ENCODE measurements at regions not wholly inside any gene's neighbourhood (a gene's known extent, or its start where the extent isn't known, plus 50 kb on each side); places are given as distances from the start of the nearest gene placed in this dataset.

GRCh38 chr13:71068041-71068440 is 799.0 kb downstream of the DACH1 start:
- no peak for DNase-seq

DNA sequence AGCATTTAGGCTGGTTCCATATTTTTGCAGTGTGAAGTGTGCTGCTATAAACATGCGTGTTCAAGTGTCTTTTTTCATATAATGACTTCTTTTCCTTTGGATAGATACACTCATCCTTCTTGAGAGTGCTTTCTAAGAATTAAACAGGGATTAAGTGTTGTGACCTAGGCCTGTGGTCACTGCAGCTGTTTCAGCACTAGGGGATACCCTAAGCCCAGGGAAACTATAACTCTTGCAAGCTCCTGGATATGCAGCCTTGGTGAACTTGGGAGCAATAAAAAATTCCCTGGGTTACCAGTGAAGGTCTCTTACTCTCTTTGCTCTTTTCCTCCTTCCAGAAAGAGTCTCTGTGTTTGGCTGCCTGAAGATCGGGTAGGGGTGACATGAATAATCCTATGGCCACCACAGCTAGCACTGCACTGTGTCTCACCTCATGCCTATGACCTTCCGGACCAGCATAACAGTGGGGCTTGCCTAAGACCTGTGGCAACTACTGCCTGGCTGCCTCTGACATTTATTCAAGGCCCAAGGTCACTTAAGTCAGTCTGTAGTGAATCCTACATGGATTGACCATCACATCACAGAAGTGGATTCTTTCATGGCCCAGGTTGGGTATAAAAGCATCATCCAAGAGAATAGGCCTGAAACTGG is 799.7 kb downstream of the DACH1 start:
- no peak for DNase-seq

DNA sequence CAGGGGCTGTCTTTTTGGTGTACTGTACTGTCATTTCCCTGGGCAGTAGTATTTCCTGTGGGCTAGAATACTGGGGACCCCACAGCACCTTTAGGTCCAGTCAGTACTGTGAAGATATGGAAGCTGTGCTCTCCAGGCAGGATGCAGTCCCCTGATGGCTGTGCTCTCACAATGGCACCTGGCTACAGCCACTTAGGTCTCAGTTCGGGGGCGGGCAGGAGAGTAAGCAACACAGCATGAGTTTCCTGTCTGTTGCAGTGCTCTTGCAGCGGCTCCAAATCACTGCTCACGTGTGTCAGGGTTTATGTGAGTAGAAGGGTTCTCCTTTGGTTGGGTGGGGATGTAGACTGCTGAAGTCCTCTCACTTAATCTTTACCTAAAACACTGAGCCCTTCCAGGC is 810.4 kb downstream of the DACH1 start:
- no peak for DNase-seq

- DNase-seq: no peak
Observed at GRCh38 chr13:71055644-71056043, 811.4 kb downstream of the DACH1 start.

GRCh38 chr13:71055047-71055446 is 812.0 kb downstream of the DACH1 start:
- DNase-seq: no peak

- DNase-seq: no peak
Observed at GRCh38 chr13:71054358-71054757, 812.6 kb downstream of the DACH1 start.

DNA sequence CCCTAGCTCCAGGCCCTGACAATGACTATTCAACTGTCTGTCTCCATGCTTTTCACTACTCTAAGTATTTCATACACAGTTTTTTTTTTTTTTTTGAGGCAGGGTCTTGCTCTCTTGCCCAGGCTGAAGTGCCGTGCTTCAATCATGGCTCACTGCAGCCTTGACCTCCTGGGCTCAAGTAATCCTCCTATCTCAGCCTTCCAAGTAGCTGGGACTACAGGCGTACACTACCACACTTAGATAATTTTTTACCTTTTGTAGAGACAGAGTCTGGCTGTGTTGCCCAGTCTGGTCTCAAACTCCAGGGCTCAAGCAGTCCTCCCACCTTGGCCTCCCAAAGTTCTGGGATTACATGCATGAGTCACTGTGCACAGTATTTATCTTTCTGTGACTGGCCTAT is 815.4 kb downstream of the DACH1 start:
- no peak for DNase-seq

DNA sequence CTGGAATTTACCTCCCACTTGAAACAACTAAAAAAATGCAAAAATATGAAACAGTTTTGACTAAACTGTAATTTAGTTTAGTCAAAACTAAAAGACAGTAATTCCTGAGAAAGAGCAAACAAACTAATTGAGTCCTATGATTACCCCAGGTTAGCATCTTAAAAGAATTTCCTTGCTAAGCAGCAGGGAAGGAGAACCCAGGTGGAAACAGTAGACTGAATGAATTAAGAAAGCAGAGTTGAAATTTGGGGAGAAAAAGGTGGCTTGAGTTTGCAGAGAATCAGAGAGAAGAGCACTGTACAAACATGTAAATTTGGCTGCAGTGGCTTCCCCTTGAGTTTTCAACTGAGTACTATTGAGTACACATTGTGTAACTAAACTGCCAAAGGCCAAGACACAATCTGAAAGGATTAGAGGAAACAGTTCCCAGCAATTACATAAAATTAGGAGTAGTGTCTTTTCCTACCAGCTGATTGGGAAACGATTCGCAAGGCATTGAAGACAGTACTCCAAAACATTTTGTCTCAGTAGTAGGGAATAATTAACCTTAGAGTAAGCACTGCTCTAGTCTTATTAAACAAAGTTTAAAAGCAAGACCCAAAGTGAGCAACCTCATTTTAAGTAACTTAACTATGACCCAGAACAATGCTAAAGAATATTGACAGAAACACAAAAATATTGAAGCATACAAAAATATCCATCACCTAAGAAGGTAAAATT is 820.5 kb downstream of the DACH1 start:
- no peak for DNase-seq

DNA sequence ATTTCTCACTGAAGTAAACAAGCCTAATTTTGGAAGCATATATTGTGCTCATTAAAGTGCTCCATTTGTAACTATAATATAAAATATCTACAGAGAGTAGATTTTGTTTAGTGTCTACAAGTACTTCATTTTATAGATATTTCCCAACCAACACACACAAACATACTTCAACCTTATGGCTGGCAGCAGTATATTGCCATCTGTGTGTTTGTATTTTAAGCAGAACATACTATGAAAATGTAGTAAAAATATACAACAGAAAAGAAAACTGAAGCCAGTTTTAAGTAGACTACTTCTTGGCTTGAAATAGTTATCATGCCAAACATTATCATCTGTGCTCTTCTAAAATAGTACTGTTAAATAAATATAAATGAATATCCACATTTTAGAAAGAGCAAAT is 821.9 kb downstream of the DACH1 start:
- no peak for DNase-seq

GRCh38 chr13:71039440-71039839 is 827.6 kb downstream of the DACH1 start:
- DNase-seq: no peak

DNA sequence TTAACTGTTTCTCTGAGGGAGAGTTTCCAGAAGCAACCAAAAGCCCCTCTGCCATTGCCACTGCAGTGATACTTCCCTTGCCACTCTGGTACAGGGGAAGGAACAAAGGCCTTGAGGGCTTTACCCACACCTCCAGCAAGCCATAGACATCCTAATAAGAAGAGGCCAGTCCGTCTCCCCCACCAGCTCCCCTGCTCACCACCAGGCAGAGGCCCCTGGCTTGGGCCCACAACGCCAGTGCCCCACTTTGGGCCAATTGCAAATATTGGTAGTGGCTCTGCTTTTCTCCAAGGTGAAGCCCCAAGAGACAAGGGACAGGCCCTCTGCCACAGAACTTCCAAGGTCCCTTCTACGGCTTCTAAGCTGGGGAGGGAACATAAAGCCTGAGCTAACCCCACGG is 833.0 kb downstream of the DACH1 start:
- DNase-seq: no peak

DNA sequence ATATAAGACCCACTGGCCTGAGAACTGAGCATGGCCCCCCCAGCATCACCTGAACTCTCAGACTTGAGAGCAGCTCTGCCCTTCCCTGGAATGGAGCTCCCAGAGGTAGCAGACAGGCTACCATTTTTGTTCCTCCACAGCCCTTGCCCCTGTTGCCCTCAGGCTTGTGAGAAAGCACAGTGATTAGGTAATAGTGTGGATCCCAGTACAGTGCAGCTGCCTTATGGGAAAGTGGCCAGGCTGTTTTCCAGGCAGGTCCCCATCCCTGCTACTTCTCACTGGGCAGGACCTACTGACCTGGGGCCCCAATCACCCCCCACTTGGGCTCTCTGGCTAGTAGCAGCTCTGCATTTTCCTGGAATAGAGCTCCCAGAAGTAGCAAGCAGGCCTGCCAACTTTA is 834.0 kb downstream of the DACH1 start:
- DNase-seq: no peak

GRCh38 chr13:71030784-71031183 is 836.2 kb downstream of the DACH1 start:
- no peak for DNase-seq

DNA sequence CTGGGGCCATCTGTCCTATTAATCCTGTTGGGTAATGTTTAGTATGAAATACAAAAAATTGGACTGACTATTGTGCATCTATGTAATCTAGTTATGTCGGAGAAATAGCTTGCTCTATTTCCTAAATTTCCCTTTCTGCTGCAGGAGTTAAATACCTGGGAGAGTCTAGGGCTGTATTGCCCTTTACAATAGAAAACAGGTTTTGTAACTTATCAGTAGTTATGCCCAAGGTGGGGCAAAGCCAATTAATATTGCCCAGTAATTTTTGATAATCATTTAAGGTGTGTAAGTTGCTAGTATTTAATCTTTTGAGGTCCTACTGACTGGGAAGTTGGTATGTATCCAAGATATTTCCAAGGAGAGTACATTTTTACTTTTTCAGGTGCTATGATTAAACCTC is 838.1 kb downstream of the DACH1 start:
- no peak for DNase-seq

DNA sequence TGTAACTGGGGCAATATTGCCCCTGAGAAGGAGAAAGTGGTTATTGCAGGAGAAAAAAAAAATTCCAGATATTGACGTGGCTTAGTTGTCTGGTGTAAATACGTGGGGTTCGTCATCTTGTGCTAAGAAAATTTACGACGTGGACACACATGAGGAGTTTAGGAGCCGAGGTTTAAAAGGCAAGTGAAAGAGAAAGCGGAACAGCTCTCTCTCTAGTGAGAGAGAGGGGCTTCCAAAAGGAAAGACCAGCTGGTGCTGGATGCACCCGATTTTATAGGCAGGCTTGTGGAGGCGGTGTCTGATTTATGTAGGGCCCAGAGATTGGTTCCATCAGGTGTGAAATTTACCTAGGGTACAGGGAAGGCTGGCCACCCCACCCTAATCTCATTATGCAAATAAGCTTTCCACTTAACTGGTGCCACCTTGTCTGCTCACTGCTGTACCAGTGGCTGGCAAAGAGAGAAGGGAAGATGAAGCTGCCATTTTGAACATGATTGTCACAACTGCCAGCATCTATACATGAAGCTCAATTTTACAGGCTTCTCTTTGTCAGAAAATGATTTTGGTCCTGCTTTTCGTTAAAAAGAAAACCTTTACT is 845.1 kb downstream of the DACH1 start:
- DNase-seq: no peak

GRCh38 chr13:71018995-71019394 is 848.0 kb downstream of the DACH1 start:
- DNase-seq: no peak

DNA sequence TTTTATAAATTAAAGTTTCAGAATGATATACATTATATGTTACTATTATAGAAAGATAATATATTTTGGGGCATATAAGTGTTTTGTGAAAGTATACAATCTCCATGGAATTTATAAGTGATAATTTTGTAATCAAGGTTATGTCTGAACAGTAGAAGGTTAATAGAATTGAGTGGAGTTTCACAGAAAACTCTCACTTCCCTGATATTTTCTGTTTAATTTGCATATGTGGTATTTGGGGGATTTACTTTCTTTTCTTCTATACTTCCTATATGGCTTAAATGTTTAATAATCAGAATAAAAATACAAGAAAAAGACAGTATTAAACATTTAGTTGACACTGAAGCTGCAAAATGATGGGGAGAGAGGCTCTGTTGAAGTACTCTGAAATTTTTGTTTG is 848.5 kb downstream of the DACH1 start:
- no peak for DNase-seq

- no peak for DNase-seq
Observed at GRCh38 chr13:71017607-71018006, 849.4 kb downstream of the DACH1 start.

- no peak for DNase-seq
Observed at GRCh38 chr13:71015516-71015915, 851.5 kb downstream of the DACH1 start.

- no peak for DNase-seq
Observed at GRCh38 chr13:71015021-71015420, 852.0 kb downstream of the DACH1 start.

DNA sequence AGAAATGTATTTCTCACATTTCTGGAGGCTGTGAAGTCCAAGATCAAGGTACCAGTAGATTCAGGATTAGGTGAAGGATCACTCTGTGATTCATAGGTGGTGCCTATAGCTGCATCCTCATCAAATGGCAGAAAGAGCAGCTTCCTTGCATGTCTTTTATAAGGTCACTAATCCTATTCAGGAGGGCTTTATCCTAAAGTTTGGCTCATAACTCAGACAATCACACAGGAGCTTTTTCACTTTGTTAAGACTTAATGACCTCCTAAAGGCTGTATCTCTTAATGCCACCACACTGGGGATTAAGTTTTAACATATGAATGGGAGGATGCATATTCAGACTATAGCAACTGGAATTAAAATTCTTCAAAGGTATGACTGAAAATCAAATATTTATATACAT is 861.1 kb downstream of the DACH1 start:
- no peak for DNase-seq

GRCh38 chr13:70995338-70995737 is 871.7 kb downstream of the DACH1 start:
- no peak for DNase-seq

GRCh38 chr13:70994191-70994590 is 872.8 kb downstream of the DACH1 start:
- no peak for DNase-seq

- DNase-seq: no peak
Observed at GRCh38 chr13:70987043-70987442, 878.8 kb upstream of the KLHL1 start.
